ENCODE measurements at regions not wholly inside any gene's neighbourhood (a gene's known extent, or its start where the extent isn't known, plus 50 kb on each side); places are given as distances from the start of the nearest gene placed in this dataset.
"Not testable (repeated sequence)": the region's sequence is repeated elsewhere in the genome, so short reads cannot be mapped to it uniquely, and the experiment has no call there.

DNA sequence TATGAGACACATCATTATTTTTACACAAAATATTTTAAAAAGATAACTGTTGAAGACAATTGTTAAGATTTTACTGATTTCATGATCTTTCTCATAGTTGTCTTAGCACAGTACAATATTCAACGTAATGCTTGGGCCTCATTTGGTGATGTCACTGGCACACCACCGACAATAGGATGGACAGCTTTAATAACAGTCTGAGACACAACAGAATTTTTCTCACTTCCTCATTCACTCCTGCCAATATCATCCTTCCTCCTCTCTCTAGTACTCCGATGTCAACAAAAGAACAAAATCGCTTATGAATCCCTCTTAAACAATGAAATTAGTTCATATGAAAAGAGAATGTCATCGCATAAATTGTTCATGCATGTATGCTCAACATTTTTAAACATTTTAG is 461.9 kb upstream of the CDH7 start:
- DNase-seq (ENCODE audit: low spot score) = no peak

DNA sequence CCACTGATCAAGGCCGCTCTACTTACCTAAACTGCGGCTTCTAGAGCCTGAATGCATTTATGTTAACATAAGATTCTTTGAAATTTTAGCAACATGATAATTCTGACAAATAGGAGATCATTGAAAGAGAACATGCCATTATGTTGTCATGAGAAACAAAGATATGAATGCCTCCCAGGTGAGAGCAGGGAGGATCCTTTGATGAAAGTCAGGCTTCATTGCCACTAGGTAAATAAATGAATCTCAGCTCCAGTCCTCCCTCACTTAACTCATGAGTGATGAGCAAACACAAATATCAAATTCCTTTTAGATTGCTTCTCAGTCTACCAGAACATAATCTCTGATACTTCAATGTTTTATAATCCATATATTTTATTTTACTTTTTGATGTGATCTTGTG is 463.2 kb upstream of the CDH7 start:
- no peak for DNase-seq (ENCODE audit: low spot score)

DNA sequence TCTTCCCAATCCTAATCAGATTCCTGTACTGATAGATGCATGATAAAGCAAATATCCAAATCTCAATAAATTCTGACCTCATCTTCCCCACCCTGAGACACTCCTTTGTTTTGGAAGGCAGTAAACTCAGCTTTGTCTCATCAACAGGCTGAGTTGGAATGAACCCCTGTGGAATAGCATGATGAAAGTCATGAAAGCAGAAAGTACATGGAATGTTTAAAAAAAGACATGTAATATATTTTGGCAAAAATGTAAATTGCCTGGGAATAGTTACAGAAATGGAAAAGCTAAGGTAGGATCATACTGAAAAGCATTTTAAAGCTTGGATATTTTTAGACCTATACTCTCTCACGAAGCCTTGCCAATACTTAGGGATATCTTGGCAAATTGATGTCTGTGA is 468.7 kb upstream of the CDH7 start:
- DNase-seq (ENCODE audit: low spot score) = no peak

DNA sequence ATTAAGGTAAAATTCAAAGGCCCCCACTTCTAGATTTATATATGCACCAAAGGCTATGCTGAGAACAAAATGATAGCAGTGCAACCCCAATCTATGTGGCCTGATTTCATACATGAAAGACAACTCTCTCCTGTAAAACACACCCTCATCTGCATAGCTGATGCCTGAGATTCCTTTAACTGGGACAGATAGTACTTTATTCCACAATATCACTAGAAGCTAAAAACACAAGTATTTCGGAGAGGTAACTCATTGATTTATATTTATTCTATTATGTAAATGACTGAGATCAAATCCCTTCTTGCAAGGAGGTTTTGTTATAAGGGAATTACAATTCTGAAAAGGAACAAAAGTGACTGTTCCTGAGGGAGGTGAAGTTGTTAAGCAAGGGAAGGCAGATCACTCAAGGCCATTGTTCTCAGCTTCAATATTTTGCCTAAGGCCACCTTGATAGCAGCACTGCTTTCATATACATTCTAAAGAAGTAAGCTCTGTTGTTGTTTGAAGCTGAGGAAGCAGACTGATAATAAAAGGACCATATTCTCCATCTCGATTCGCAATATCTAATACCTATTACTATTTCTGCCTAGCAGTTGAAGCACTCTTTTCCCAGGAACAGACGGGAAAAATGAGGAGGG is 471.0 kb upstream of the CDH7 start:
- no peak for DNase-seq (ENCODE audit: low spot score)

DNA sequence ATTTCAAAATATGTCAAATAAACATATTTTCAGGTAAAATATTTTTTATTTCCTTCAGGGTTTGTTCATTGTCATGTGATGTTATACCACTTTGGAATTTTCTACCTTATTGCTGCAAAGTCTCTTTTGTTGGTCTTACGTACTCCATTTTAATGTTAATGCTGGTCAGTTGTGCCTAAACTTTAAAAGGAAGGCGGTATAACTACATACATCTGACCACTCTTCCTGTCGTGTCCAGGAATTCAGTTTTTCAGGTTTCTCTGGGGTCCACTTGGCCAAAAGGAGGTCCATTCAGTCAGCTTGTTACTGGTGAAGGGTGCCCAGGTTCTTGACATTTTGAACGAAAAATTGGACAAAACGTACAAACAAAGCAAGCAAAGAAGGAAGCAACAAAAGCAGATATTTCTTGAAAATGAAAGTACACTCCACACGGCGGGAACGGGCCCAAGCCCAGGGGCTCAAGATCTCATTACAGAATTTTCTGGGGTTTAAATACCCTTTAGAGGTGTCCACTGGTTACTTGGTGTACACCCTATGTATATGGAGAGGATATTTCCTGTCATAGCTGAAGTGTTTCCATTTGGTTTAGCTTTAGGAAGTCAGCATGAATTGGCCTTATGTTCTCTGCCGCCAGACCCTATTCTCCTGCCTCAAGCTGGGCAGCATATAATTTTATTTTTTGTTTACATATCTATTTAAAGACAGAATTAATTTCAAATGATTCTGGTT is 471.7 kb upstream of the CDH7 start:
- DNase-seq (ENCODE audit: low spot score) = no peak

DNA sequence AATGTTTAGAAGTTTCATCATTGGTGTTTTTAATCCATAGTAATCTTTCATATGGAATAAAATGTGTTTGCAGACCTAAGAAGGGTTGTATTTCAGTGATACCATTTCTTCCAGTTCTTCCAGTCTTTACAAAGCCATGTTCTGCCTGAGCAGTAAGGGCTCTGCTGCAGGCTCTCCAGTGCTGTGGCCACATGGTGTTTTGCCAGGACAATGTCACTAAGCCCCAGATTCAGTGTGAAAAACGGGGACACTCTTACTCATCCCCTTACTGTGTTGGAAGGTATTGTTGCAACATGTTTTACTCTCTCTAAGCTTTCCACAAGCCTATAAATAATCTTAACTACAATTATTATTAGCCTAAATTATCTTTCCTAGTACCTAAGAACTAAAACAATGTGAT is 481.4 kb upstream of the CDH7 start:
- DNase-seq (ENCODE audit: low spot score) = no peak

DNA sequence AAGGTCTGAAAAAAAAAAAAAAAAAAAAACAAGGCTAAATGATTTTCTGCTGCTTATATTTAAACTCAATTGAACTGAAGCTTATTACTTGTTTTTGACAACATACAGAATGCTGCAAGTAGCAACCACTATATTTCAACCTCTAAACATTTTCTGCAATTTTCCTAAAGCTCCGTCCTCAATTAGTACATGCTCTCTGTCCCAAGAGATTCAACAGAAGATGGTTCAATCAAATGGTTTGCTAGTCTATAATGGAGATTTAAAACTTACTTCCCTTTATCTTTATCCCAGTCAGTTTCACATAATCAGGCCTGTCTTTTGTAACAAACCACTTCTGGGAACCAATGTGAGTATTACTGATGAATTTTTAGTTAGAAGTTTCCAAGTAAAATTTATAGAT is 485.1 kb upstream of the CDH7 start:
- DNase-seq (ENCODE audit: low spot score) = no peak

DNA sequence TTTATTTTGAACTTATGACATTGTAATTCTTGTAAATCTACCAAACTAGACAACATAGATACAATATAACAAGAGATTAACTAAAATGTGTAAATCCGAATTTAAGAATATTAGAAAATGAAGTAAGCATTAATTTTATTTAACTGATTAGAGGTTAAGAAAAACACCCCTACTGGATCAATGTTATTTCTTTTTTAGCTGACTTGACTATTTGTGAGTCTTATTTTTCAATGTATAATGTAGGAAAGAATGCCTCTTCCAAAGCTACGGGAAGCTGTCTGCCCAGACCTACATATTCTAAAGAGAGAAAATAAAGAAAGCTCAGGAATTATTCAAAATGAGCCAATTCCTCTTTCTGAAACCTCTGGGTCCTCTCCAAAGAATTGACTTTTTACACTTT is 490.8 kb upstream of the CDH7 start:
- DNase-seq (ENCODE audit: low spot score) = no peak

DNA sequence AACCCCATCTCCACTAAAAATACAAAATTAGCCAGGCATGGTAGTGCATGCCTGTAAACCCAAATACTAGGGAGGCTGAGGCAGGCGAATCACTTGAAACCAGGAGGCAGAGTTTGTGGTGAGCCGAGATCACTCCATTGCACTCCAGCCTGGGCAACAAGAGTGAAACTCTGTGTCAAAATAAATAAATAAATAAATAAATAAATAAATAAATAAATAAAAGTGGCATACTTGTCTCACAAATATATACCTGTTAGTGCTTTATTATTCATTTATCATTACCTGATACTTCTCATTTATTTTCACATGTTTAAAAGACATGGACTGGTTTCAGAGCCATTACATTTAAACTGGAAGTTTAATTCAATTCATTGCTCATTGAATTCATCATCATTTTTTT is 491.4 kb upstream of the CDH7 start:
- DNase-seq (ENCODE audit: low spot score) = no peak

DNA sequence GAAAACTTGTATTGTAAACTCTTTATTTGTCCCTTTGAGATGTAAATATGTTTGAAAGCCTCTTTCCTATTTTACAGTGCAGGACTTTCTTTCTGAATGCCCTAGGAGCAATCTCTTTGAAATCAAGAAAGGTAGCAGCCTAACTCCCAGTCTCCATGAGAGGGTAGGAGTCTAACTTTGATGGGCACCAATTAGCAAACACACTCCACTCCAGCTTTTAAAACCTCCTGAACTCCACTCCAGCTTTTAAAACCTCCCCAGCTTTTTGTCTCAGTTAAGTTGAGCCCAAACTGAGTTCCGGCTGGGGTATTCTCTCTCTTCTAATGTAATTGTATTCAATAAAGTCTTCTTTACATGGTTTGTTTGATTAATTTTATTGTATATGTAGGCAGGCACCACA is 493.7 kb upstream of the CDH7 start:
- no peak for DNase-seq (ENCODE audit: low spot score)

DNA sequence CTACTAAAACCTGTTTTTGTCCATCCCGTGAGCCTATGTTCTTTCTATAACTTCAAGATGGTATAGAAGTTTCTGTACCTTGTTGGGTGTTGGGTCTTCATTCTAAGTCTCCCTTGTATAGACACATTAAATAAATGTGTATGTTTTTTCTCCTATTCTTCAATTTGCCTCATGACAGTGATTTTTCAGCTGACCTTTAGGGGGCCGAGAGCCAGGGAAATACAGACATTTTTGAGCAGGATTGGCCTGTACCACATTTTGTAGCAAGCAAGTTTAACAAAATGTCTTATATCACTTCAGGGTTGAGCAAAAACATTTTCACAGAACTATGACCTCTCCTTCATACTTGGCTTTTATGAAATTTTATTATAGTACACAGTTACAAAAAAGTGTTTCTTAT is 495.4 kb upstream of the CDH7 start:
- no peak for DNase-seq (ENCODE audit: low spot score)

DNA sequence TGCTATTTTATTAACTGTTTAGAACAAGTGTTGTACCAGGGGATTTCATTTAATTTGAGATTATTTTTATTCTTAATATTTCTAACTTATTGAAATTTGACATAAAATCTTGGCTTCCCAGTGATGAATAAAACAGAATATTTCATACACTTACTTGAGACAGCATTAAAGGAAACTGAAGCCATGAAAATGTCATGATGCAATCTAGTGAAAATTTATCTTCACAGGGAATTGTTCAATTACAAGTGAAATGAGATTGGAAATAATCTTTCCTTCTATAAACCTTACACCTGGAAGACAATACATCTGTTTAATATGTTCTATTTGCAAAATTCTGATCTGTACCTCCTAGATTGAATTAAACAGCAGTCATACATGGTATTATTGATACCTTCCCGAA is 511.0 kb upstream of the CDH7 start:
- no peak for DNase-seq (ENCODE audit: low spot score)

DNA sequence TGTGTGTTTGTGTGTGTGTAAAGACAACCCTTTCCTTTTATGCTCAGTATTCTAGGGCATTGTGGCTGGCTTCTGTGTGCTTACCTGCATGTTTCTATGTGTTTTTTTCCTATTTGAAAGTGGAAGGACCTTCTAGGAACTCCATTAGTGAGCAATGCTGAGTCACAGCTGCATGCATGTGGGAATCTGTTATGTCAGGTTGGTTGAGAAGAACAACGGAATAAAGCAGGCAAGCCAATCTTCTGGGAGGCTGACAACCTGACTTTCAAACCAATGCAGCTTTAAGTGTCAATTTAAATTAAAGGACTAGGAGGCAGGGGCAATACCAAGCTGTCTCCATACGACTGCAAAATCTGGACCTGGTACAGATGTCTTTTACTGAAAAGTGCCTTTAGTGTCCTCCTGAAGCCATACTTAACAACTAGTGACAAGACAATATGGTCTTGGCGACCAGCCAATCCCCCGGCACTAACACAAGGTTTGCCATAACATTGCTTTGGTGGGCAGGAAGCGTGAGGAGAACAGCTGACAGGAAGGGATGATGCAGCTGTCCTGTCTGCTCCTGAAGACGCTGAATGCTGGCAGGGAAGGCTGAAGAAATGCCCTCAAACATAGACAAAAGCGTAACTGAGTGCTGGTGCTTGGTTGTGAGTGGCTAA is 514.7 kb upstream of the CDH7 start:
- DNase-seq (ENCODE audit: low spot score) = no peak

DNA sequence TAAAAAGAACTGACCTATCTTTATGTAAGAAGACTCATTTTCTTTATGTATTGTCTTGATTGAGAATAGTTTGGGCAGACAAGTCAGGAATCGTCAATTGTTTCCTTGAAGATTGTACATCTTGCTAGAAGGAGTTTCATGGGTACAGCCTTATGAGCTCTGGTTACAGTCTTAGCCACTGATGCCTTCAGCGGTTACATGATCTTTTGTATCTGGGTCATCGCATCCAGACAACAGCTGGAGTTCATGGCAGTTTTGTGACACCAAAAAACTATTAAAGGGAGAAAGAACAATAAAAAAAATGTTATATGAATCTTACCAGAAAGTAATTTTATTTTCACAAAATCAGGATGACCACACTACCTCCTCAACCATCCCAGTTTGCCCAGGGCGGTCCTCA is 520.5 kb upstream of the CDH7 start:
- no peak for DNase-seq (ENCODE audit: low spot score)

DNA sequence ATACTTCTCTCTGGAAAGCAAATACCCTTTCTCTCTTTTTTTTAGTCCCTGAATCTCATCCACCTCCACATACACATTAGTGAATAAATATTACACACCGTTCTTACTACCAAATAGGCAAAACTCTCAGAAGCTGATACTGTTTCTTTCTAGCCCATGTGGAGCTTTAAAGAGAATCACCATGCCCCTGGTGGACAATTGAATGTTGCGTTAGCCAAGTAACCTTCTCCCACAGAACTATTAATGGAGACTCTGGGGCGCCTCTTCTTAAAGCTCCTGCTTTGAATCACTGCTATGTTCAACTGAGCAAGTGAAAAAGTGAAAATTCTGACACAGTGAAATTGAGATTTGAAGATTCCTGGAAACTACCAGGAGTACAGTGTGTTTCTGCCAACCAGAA is 522.8 kb upstream of the CDH7 start:
- no peak for DNase-seq (ENCODE audit: low spot score)

DNA sequence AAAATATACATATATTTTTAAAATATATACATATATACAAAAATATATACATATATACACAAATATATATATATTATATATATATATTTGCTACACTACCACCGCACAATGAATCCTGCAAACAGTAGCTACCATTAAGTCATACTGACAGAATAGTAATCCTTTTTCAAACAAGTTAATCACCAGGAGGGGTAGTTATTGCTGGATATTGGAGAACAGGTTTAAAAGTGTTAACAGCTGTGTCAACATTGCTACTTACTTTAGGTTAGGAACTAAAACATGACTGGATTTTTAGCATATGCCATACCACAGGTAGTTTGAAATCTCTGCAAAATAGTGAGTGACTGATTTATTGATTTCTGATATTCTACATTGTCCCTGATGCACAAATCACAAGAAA is 529.1 kb upstream of the CDH7 start:
- no peak for DNase-seq (ENCODE audit: low spot score)

DNA sequence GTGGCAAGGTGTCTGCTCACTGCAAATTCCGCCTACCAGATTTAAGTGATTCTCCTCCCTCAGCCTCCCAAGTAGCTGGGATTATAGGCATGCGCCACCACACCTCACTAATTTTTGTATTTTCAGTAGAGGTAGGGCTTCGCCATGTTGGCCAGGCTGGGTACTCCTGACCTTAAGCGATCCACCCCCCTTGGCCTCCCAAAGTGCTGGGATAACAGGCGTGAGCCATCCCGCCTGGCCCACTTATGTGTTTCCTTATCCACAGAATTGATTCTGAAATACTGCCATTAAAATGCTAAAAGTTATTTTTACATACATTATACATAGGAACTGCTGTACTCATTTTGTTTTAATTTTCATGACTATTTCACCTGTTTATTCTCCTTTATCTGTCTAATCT is 529.7 kb upstream of the CDH7 start:
- no peak for DNase-seq (ENCODE audit: low spot score)

DNA sequence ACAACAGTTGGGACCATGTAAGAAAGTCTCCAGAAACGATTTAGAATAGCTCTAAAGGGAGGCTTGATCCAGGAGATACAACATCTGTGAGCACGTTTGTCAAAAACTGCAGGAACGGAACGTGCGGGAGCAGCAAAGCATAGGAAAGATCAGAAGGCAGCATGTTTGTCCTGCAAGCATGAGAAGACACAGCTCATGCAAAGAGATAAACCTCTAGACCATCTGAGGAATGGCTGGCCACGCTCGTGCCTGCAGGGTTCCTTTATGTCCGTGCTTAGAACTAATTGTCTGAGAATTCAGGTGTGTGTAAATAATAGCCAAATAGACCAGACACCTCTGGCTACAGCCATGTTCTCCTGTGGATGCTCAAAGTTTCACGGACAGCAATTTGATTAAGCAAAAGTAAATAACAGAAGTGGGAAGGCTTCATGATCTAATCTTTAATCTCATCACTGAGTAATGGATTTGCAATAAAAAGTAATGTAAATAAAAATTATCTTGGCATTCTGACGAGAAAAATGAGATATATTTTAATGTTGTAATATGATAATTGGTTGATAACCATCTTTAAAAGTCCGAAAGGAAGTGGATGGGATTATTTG is 534.8 kb upstream of the CDH7 start:
- no peak for DNase-seq (ENCODE audit: low spot score)

DNA sequence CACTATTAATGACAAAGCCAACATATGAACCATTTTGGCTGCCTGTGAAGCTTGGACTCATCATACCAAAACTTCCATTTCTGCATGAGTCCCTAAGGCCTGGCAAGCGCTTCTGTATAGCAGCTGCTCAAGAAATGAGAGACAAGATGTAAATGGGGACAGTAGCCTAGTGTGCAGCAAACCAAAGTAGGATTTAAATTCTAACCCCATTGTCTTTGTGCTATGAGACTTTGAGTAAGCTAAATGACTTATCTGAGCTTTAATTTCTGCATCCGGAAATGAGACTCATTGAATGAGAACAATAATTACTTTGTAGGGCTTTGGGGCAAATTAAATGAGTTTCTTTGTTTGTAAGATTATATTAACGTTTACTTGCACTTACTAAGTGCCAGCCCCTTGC is 536.4 kb upstream of the CDH7 start:
- no peak for DNase-seq (ENCODE audit: low spot score)

DNA sequence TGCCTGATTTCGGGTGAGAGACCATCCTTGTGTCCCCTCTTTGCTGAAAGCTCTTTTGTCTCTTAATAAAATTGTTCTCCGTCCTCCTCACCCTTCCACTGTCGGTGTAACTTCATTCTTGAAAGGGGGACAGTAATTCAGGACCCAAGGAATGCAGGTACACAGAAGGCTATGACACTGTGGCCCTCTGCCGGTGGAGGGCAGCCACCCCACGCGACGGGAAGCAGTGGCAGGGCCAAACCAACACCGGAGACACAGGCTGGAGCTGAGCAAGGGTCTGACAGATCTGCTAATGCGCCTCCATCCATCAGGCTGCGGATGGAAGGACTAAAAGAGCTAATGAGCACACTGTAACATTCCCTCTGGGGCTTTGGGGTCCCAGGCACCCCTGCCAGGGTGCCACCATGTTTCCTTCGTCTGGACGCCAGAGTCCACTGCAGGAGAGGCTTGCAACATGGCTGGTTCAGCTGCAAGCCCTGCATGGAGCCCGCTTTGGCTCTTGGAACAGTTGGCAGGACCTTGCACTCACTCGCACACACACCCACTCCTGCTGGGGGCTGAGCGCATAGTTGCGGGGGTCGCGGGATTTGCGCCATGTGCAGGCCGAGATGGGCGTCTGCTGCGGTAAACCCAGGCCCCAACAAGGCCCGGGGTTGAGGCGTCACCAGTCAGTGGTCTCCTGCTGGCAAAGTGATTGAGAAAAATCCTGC is 544.1 kb upstream of the CDH7 start:
- DNase-seq (ENCODE audit: low spot score) = no peak

DNA sequence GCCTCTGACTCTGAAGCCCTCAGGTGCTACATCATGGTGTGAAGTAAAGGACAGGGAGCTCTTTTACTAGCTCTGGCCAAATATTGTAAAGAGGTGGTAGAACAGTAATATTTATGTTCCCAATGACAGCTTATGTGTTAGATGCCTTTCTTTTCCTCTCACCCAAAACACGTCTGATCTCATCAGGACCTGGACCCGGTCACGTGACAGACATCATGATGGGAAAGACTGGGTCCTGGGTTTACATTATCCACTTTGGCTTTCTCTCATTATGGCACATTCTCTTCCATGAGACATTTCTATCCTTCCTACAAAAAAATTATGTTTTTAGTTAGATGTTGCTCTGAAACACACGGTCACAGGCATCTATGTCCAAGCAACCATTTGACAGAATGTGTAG is 548.7 kb upstream of the CDH7 start:
- no peak for DNase-seq (ENCODE audit: low spot score)

DNA sequence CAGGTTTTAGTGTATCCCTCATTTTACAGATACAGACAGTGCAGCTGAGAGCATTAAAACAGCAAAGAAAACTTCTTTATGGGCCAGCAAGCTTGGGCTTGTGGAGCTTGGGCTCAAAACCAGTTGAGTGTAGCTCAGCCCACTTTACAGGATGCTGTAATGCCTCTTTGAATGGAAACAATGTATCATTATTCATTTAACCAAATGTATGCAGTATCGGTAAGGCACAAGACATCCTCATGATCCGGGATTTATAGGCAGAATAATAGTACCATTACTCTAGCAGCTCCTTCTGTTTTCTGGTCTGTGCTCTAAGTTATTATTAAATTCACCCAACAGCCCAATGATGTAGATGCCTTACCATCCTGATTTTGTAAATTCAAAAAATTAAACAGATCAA is 575.1 kb upstream of the CDH7 start:
- DNase-seq (ENCODE audit: low spot score) = no peak

DNA sequence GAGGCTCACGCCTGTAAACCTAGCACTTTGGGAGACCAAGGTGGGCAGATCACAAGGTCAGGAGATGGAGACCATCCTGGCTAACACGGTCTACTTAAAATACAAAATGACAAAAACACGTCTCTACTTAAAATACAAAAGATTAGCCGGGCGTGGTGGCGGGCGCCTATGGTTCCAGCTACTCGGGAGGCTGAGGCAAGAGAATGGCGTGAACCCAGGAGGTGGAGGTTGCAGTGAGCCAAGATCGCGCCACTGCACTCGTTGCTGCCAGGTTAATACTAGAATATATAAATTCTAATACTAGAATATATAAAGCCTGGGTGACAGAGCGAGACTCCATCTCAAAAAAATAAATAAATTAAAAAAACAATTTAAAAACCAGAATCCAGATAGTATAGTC is 588.7 kb upstream of the CDH7 start:
- DNase-seq (ENCODE audit: low spot score) = not testable (repeated sequence)

All from AG08395 (cell line).